HFF-Myc (cell line): ENCODE measurements at regions not wholly inside any gene's neighbourhood (a gene's known extent, or its start where the extent isn't known, plus 50 kb on each side); places are given as distances from the start of the nearest gene placed in this dataset.

ENCODE experiments used
- DNase-seq: peaks from one replicate; pipeline ENCODE4 v3.0.0-alpha.2; 2011; ENCODE audit warnings: low read depth; ENCODE audit errors: extremely low read depth
- H3K4me3 ChIP-seq: replicated peaks from 2 replicates; pipeline ENCODE4 v1.5.1; 2011; ENCODE audit warnings: low read depth, mild to moderate bottlenecking, control low read depth, low read length
- CTCF ChIP-seq: IDR thresholded peaks from 2 replicates; pipeline ENCODE4 v1.5.1; 2012; ENCODE audit warnings: mild to moderate bottlenecking, low read depth, low read length, control low read depth; ENCODE audit errors: missing control alignments

- H3K4me3 ChIP-seq: no peak overlapping the region
- no peak for DNase-seq
- no peak for TF ChIP-seq CTCF
Measured at GRCh38 chr7:18434171-18434570, 61.4 kb upstream of the HDAC9 start.

- no peak for DNase-seq
- H3K4me3 ChIP-seq: no peak overlapping the region
- no peak for TF ChIP-seq CTCF
Measured at GRCh38 chr7:18437101-18437500, 58.4 kb upstream of the HDAC9 start.

GRCh38 chr7:18440934-18441333 is 54.6 kb upstream of the HDAC9 start:
- no peak overlapping the region for H3K4me3 ChIP-seq
- no peak for DNase-seq
- no peak for TF ChIP-seq CTCF

DNA sequence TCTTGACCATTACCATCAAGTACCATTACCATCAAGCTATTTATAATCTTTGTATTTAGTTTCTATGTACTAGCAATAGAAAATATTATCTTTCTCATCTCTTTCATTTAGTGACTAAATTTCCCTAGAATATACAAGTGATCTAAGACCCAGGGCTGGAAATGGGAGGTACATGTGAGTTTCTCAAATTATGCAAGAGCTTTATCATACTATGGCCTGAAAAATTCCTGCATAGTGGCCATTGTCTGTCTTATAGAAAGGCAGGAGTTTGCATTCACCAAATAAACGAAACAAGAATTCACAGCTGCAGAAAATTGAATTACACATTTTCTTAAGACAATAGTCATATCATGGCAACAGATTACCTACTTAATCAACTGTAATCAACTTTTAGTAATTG is 50.7 kb upstream of the HDAC9 start:
- H3K4me3 ChIP-seq: no peak overlapping the region
- no peak for TF ChIP-seq CTCF
- DNase-seq: no peak

- TF ChIP-seq CTCF: no peak
- H3K4me3 ChIP-seq: no peak overlapping the region
- no peak for DNase-seq
Measured at GRCh38 chr7:18445483-18445882, 50.1 kb upstream of the HDAC9 start.
